Loucy (cell line): ENCODE measurements at regions not wholly inside any gene's neighbourhood (a gene's known extent, or its start where the extent isn't known, plus 50 kb on each side); places are given as distances from the start of the nearest gene placed in this dataset.

Experiments
- CTCF ChIP-seq: fragments of 200-600 bp; sonication (generic); conservative IDR thresholded peaks from 2 replicates; pipeline ENCODE4 v1.5.1; 2014; ENCODE audit warnings: mild to moderate bottlenecking, antibody characterized with exemption, low read length
- EZH2phosphoT487 ChIP-seq: fragments of 200-600 bp; IDR thresholded peaks from 2 replicates; pipeline ENCODE4 v1.6.1; 2018; ENCODE audit warnings: antibody characterized with exemption, mild to moderate bottlenecking, moderate library complexity, borderline replicate concordance

DNA sequence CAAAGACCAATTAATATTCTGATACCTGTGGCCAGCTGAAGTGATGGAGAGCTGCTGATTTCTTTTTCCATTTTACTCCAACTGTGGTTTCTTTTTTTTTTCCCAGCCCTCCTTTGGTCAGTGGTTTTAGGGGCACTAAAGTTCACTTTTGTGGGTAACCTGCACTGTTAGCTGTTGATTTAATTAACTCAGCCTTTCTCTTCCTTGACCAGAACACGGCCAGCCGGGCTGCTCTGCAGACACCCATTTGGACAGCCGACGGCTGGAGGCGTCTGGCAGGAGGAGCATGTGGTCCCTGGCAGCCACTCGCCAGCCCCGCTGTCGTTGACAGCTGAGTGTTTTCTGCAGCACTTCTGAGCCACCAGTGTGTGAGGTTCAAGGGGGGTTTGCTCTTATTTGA, 136.2 kb upstream of the RUNX3 start:
- TF ChIP-seq CTCF (no peak), EZH2phosphoT487 (no peak)
